ENCODE measurements at regions not wholly inside any gene's neighbourhood (a gene's known extent, or its start where the extent isn't known, plus 50 kb on each side); places are given as distances from the start of the nearest gene placed in this dataset.

DNA sequence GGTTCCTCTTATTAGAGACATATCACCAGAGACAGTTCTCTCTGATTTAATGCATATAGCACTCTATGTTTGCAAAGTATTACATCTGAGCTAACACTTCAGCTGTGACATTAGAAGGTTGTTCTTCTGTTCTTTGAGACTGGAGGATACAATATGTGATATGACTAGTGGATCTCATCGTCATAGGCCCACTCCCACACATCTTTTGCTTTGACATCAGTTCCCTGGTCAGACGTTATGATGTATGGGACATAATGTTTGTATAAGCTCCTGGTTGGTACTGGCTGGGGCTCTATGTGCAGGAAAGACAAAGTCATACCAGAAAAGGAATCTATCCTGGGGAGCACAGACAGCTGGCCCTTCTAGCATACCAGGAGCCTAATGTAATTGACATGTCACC is 57.7 kb upstream of the MAML3 start:
- DNase-seq: no peak

DNA sequence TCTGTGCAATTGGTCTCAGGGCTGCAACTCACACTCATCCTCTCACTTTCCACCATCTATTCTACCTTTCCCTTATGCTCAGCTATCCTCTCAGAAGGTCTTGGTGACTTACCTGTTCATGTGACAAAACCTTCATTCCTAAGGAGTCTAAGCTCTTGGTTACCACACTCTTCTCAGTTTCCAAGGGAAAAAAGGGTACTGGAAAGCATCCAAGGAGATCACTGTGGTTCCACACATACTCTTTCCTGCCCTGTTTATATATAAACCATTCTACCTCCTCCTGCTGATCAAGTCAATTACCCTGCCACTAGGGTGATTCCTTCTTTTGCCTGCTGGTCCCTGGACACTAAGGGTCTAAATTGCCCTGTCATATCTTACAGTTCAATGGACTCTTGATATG is 57.2 kb upstream of the MAML3 start:
- no peak for DNase-seq

DNA sequence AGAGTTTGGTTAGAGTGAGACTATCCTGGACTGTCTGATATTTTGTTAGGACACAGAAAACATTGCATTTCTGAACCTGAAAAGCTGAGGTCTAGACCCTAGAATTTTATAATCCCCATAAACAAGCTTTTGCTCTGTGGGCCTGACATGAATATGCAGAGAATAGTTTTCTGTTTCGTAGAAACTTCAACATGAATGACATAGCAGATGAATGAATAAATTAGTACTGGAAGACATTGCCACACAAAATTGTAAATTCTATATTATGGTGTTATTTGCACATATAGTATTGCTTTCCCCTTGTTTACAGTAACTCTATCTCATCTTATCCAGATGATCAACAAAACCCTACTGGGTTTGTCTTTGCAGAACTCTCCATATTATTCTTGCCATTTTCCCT is 54.9 kb upstream of the MAML3 start:
- no peak for DNase-seq

Measured in stimulated activated CD4-positive, alpha-beta T cell treated with anti-CD3 and anti-CD28 coated beads, Interleukin-2, amount 100 ng/mL, for 24 hours (primary cell).